GM19328 (cell line): ENCODE measurements at regions not wholly inside any gene's neighbourhood (a gene's known extent, or its start where the extent isn't known, plus 50 kb on each side); places are given as distances from the start of the nearest gene placed in this dataset.
"Not testable (repeated sequence)": the region's sequence is repeated elsewhere in the genome, so short reads cannot be mapped to it uniquely, and the experiment has no call there.

Experiments used
- ATAC-seq: cut with Tn5 transposase; IDR thresholded peaks from one replicate; pipeline ENCODE4 v1.9.1; 2021; ENCODE audit warnings: mild to moderate bottlenecking, moderate library complexity; ENCODE audit not compliant: unreplicated experiment

- not testable (repeated sequence) for ATAC-seq
Observed at GRCh38 chr2:16415861-16416260, 249.8 kb downstream of the CYRIA start.

- ATAC-seq = no peak
Observed at GRCh38 chr2:16413947-16414346, 251.7 kb downstream of the CYRIA start.

DNA sequence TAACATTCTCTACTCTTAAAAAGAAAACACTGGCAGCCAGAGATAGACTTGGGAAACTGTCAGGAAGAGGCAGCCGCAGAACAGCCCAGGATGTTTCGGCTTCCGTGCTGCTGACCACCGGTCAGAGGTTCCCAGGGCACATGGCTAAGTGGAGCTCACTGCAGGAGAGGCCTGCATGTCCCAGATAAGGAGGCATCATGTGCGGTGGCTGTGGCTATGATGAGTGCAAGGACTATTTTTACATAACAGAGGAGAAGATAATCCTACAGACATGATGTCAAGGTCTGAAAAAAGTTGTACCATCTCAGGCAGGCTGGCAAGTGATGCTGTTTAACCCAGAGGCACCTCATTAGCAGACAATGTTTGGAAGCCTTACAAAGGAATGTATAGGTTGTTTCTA lies 252.3 kb downstream of the CYRIA start:
- ATAC-seq = no peak

DNA sequence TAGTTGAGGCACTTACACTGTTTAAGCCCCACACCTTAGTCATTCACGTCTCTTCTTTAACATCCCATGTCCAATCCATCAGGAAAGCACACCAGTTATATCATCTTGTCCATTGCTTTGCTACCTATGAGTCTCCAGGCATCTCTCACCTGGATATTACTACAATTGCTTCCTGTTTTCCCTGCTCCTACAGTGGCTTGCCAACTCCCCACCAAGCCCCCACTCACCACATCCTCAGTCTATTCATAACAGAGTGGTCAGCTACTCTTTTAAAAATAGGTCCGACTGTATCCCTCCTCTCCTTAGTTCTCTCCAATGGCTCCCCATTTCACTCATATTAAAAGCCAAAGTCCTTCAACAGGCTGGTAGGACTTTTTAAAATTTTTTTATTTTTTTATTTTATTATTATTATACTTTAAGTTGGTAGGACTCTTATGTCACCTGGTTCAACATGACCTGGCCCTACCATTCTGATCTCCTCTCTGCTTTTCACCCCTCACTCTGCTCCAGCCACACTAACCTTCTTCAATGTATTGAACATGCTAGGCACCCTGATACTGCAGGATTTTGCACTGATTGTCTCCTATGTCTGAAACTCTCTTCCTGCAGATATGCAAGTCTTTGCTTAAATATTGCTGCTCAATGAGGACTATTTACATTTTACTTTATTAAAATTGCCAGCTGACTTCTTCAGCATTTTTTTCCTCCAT lies 253.2 kb downstream of the CYRIA start:
- ATAC-seq = no peak

- ATAC-seq = no peak
Observed at GRCh38 chr2:16411788-16412187, 253.8 kb downstream of the CYRIA start.

GRCh38 chr2:16409849-16410248 lies 255.8 kb downstream of the CYRIA start:
- ATAC-seq = no peak

DNA sequence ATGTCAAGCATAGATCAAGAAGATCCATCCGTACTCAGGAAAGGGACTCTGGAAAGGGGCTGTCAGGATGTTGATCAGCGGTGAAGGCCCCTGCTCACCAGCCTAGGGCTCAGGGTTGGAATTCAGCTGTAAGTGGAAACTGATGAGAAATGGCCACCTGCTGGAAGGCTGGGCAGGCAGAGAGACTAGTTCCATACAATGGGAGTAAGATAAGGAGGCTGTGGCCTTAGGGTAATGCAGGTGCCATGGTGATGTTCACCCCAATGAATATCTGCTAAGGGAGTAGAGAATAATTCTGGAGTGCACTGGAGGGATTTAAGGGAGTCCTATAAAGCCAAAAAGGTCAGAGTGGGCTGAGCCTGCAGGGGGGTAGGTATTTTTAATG lies 256.6 kb downstream of the CYRIA start:
- no peak for ATAC-seq

- ATAC-seq = no peak
Observed at GRCh38 chr2:16408331-16409005, 257.2 kb downstream of the CYRIA start.

GRCh38 chr2:16407358-16407757 lies 258.3 kb downstream of the CYRIA start:
- no peak for ATAC-seq

GRCh38 chr2:16406496-16407289 lies 258.9 kb downstream of the CYRIA start:
- ATAC-seq = no peak

DNA sequence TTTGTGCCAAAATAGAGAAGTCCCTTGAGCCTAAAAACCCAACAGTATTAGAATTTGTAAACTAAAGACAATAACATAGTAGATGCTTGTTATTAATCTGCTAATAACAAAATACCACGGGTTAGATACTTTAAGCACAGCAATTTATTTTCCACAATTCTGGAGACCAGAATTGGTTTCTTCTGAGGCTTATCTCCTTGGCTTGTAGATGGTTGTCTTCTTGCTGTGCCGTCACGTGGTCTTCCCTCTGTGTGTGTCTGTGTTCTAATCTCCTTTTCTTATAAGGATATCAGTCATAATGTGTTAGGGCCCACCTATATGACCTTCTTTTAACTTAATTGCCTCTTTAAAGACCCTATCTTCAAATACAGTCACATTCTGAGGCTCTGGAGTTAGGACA lies 260.1 kb downstream of the CYRIA start:
- ATAC-seq = no peak

DNA sequence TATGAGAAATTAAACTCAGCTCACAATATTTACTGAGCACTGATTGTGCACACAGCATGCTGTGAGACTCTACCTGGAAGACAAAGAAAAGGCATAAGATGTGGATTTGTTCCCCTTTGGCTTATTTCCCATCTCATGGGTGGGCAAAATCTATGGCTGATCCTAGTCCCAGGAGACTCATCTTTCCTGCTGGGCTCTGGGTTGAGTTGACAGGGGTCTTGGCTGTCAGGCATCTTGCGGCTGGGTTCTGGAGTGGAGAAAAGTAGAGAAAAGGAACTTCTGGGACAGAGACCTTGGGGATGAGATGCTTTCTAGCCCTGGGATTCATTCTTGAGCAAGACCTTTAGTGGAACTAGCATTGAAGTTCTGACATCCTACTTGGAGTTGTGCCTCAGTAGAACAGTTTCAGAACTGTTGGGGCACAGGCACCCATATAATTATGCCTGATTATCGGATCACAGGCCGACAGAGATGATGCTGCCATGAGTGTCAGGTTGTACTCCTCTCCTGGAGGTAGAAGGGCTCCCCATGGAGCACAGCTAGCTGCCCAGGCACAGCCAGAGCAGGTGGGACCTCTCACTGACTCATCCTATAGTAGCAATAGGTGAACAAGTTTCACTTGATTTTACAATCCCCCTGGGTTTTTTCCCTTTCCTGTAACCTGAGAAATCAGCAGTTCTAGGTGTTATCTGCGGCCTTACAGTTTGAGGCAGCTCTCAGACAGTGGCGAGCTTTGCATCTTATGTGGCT lies 260.9 kb downstream of the CYRIA start:
- ATAC-seq = no peak

DNA sequence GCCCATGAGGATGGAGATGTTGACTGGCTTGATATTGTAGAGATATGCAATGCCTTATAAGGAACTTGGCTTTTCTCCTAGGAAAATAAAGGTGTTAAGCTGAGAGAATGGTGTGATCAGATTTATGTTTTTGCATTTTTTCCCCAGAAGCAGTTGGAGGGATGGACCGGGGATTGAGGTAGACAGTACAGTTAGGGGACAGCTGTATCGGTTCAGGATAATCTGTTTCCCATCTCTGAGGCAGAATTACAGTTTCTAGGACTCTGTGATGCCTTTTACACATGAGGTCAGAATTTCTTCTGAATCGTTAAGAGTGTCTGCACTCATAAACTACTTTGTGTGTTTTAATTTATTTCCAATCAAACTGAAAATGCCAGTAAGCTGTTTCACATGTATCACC lies 261.5 kb downstream of the CYRIA start:
- no peak for ATAC-seq

DNA sequence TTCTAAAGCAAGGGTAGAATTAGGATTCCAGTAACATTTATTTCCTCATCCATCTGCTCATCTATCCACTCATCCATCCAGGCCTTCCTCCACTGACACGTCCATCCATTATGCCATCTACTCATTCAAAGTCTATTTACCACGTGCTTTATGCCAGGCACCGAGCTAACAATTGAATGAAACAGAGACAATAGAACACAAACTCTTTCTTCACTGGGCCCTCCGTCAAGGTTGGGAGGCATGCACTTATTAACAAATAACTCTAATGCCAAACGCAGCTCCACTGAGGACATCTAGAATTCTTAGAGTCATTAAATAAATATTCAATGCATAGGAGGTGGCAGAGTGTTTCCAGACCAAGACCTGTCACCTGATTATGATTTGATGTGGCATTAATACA lies 262.7 kb downstream of the CYRIA start:
- ATAC-seq = no peak

DNA sequence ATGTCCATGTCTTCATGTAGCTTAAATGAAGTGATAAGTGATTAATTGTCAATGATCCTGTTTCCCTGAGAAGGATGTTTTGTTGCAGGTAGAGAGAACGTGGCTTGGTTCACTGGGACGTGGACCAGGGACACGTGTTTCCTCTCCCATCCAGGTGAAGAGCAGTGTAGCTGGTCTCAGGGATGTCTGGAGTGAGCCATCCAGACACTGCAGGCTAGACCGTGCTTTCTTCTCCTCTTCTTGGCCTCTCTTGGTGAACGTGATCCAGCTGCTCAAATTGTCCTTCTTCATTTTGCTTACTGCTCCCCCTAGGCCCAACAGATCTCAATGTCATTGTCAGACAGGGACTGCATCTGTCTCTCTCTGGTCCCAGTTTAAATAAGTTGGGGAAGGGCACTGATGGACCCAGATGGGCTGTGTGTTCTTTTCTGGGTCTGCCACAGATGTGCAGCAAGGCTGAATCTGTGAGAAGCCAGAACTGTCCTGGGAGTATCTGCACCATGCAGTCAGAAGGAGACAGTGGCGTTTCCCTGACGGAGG lies 263.8 kb downstream of the CYRIA start:
- no peak for ATAC-seq

DNA sequence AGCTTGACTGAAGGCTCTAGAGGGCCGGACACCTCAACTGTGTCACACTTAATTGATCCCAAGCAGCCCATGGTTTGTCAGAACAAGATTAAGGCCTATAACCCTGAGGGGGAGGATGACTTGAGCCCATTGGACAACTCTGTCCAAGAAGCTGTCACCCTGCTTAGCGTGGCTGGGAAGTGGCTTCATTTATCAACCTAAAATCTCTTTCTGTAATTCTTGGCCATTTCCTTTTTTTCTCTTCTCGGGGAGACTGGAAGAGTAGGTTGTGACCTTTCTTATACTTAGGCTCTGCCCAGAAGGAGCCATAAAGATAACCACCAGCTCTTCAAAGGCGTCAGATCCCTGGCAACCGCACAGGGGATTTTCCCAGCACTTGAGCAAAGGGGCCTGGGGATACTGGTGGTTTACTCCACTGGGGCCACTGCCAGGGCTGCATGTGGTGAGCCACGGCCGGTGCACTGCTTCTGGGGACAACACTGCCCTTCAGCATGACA lies 265.5 kb downstream of the CYRIA start:
- no peak for ATAC-seq

DNA sequence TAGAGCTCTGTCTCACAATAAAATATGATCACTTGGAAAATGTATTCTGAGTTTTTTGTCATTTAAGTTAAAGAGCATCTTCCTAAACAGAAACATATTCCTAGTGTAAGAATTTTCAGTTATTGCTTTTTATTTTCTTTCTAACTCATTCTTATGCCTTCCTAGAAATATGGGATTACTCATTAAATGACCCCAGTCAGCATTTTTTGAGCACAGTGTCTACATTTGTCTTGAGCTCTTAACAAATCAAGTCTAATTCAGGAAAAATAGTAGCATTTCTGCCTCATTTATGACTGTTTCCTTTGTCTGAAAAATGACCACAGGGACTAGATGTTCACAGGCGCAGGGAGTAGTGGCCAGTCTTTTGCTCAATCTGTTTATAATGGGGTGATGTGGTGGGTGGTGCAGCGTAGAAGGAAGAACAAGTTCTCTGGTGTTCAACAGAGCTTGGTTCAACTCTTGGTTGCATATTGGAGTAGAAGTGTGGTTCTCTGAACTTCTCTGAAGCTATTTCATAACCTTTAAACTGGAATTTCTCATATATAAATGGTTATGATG lies 267.1 kb downstream of the CYRIA start:
- no peak for ATAC-seq

GRCh38 chr2:16397681-16398475 lies 267.8 kb downstream of the CYRIA start:
- no peak for ATAC-seq

GRCh38 chr2:16396986-16397385 lies 268.6 kb downstream of the CYRIA start:
- ATAC-seq = no peak

DNA sequence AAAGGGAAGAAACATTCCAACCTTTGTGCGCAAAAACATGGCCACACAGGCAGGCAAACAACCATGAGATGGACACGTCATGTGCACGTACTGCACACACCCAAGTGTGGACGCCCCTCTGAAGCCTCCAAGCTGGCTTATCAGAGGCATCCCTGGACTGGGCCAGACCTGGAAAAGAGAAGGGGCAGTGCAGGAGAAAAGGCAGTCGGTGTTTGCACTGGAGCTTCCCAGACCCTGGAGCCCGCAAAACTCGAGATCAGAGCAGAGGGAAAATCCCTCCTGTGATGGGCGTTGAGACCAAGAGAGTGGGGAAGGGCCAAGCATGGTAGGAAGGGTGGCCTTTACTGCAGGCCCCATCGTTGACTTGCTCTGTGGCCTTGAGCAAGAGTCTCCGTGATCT lies 269.5 kb downstream of the CYRIA start:
- no peak for ATAC-seq
